22Rv1 (cell line): ENCODE measurements at regions not wholly inside any gene's neighbourhood (a gene's known extent, or its start where the extent isn't known, plus 50 kb on each side); places are given as distances from the start of the nearest gene placed in this dataset.

ENCODE experiments used
- CTCF ChIP-seq: fragments of 450-650 bp; IDR thresholded peaks from 2 replicates; pipeline ENCODE4 v1.5.1; 2017; ENCODE audit warnings: mild to moderate bottlenecking
- ZFX ChIP-seq: fragments of 450-650 bp; IDR thresholded peaks from 2 replicates; pipeline ENCODE4 v1.6.1; 2017; ENCODE audit warnings: antibody characterized with exemption, borderline replicate concordance

DNA sequence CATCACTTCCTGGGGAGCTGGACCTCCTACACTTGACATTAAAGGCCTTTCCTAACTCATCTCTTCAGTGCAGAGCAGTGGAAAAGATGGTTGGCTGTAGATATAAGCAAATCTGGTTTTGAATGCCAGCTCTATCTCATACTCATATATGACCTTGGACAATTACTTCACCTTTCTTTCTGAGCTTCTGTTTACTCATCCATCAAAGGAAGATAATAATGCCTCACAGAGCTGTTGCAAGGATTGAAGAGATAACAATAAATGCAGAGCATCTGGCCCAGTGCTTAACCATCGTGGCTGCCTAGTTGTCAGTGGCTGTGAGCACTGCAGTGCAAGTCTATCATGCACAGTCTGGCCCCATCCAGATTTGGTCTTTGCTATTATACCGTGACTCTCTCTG lies 148.1 kb upstream of the EOLA2 start:
- TF ChIP-seq CTCF (no peak), ZFX (no peak)
